Activated effector memory CD4-positive, alpha-beta T cell treated with Interleukin-2 at 50 U/mL for 16 hours (primary cell): ENCODE measurements at regions not wholly inside any gene's neighbourhood (a gene's known extent, or its start where the extent isn't known, plus 50 kb on each side); places are given as distances from the start of the nearest gene placed in this dataset.
"Not testable (repeated sequence)": the region's sequence is repeated elsewhere in the genome, so short reads cannot be mapped to it uniquely, and the experiment has no call there.

ENCODE experiments used
- DNase-seq: peaks from one replicate; pipeline ENCODE4 v3.0.0-alpha.2; 2020

DNA sequence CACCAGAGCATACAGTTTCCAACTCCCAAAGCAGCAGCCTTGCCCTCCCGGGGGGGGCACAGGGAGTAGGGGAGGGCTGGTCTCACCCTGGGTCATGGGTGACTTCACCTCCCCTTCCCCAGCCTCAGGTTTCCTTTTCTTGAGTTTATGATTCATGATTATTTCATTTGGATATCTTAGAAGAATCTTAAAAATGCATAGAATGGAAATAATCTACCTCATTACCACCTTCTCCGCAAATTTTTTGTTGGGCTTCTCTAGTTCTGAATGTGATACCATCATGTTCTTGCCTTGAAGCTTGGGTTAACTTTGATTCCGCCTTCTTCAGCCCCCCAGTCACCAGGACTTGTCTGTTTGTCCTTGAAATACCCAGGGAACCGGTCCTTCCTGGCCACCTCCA lies 148.8 kb upstream of the ROPN1 start:
- DNase-seq, result no peak

DNA sequence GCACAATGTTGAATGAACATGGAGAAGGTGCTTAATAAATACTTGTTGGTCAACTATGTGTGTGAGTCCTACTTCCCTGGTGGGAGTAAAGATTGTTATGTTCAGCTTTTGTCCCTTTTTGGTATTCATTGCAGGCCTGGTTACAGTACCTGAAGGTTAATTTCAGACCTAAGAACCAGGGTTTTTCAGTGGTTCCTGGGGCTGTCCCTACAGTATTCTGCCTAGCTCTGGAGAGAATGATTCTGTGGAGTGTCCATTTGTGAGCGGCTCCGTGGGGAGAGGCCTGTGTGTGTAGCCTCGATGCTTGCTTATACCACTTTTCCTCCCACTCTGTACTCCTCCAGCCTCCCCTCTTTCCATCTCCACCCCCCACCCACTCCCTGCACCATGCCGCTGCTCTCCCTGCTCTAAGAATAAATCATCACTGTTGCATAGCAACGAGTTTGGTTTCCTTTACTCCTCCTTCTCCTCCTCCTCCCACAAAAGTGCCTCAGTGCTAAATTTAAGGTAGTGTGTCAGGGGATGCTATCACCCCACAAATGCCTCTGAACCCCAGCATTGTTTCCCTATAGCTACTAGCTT lies 150.6 kb upstream of the ROPN1 start:
- DNase-seq, result no peak

- DNase-seq, result no peak
Measured at GRCh38 chr3:124143047-124143446, 151.1 kb upstream of the ROPN1 start.

- DNase-seq, result no peak
Measured at GRCh38 chr3:124144035-124144814, 152.3 kb upstream of the ROPN1 start.

DNA sequence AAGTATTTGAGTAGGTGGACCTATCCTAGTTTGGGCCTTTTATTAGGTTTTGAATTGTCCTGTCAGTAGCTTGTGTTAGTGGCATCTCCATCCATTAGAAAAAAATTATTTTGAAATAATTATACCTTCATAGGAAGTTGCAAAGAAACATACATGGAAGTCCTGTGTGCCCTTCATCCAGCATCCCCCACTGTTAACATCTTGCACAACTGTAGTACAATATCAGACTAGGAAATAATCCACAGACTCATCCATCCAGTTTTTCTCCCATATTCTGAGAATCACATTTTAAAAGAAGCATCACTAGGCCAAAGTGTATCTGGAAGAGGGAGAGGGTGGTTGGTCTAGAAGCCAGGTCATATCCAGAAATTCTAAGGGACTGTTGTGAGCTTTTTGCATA lies 155.5 kb upstream of the ROPN1 start:
- no peak for DNase-seq

GRCh38 chr3:124147946-124148345 lies 156.0 kb upstream of the ROPN1 start:
- no peak for DNase-seq

DNA sequence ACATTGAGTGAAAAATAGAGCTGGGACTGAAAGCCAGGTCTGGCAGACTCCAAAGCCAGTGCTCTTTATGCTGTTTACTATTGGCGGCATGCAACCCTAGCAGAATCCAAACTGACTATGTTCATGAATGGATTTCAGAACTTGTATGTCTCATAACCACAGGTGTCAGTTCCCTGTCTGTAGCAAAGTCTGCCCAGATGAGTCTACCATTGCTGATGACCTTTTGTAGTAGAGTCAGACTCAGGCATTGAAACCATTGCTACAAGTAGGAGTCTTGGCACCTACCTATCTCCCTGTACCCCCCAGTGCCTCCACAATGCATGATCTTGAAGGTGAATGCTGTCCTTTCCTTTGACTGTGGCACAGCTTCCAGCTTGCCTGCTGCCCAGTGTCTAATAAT lies 157.2 kb upstream of the ROPN1 start:
- no peak for DNase-seq

DNA sequence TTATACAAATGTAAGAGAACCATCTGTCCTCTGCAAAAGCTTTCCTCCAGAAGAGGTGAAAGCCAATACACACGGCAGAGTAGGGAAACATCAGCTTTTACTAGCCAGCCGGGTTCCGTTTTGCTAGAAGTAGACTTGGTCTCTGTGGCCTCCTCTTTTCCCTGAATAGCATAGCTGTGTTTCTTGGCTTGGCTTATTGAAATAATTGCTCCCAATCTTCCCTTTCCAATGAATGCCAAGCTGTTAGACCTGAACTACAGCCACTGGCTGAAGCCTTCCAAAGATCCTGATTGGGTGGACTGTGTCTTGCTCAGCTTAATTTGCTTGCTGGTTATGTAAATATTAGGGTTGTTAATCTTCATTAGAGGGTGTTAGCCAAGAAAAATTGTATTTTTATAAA lies 157.8 kb upstream of the ROPN1 start:
- no peak for DNase-seq

- not testable (repeated sequence) for DNase-seq
Measured at GRCh38 chr3:124152891-124153290, 161.0 kb upstream of the ROPN1 start.

- DNase-seq, result no peak
Measured at GRCh38 chr3:124156866-124157712, 165.2 kb upstream of the ROPN1 start.

GRCh38 chr3:124157748-124158147 lies 165.8 kb upstream of the ROPN1 start:
- DNase-seq, result no peak

DNA sequence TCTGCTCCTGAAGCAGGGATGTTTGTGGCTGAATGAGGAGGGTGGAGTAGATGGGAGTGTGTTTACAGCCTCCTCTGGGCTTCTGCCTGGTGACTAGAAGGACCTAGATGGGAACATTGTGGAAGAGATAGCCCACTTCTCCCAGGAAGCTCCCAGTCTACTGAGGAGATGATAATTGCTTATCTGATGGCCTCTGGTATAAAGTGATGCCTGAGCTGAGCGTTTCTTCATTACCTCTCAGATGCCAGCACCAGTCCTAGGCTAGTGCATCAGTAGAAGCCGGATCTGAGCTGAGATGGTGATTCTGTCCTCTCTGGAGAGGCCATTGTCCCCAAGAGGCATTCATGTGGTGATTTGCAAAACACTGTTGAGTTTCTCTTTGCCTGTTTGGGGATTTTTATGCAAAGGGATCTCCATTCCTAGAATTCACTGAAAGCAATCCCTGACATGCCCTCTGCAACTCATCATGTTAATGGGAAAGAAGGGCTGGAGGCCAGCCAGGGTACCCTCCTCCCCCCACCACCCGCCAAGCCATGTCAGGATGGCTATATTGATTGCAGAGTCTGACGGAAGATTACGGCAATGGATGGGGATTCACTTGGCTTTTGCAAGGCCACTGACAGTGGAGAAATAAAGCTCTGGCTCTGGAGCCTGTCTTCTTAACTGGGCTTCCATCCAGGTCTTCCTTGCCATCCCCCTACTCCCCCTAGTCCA lies 166.4 kb upstream of the ROPN1 start:
- DNase-seq, result no peak

DNA sequence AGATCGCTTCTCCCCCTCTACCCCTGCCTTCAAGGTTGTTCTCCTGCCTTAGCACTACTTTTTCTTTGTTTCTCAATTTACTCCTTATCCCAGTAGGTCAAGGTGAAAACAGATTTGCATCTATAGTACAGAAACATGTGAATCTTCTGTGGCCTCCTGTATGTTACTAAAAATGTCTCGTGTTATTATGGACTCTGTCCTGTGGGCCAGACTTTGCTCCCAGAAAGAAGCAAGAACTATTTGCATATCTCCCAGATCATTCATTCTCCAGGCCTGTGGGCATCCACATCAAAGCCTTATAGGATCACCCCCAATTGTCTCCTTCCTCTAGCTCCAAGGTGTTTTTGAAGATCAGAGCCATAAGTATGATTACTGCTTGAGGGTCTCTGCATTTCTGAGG lies 169.5 kb upstream of the ROPN1 start:
- DNase-seq, result no peak

GRCh38 chr3:124163689-124164088 lies 171.8 kb upstream of the ROPN1 start:
- no peak for DNase-seq

DNA sequence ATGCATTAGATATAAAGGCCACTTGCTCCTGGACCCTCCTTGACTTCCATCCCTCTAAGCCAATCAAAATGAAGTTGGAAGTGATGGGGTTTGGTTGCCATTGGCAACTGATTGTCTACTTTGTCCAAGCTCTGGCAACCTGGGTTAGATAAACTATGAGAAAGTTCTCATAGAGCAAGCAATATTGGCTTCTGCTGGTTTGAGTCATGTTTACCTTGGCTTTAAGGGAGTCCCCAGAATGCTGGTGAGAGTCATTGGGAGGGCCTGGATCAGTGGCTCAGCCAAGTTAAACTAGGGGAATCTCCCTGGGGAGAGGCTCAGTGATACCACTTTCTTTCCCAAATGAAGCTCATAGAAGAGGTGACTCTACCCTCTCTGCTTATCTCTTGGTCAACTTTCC lies 176.3 kb upstream of the ROPN1 start:
- DNase-seq, result no peak

- no peak for DNase-seq
Measured at GRCh38 chr3:124172283-124172682, 180.4 kb upstream of the ROPN1 start.

- no peak for DNase-seq
Measured at GRCh38 chr3:124172816-124173215, 180.9 kb upstream of the ROPN1 start.

DNA sequence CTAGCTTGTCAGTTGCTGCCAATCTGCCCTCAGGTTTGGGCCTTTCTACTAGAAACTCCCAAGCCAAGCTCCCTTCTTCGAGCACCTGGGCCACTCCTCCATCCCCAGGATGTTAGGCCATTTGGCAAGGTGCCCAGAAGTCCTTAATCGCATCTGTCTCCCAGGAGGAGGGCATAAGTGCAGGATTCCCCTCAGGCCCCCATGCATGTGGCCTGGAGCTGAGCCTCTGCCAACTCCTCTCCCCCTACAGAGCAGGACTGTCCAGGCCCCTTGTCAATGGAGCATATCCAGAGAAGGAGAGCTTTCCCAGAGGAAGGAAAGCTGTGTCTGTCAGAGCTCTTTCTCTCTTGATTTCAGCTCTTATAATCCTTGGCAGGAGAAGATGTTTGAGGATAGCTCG lies 182.6 kb upstream of the ROPN1 start:
- no peak for DNase-seq

DNA sequence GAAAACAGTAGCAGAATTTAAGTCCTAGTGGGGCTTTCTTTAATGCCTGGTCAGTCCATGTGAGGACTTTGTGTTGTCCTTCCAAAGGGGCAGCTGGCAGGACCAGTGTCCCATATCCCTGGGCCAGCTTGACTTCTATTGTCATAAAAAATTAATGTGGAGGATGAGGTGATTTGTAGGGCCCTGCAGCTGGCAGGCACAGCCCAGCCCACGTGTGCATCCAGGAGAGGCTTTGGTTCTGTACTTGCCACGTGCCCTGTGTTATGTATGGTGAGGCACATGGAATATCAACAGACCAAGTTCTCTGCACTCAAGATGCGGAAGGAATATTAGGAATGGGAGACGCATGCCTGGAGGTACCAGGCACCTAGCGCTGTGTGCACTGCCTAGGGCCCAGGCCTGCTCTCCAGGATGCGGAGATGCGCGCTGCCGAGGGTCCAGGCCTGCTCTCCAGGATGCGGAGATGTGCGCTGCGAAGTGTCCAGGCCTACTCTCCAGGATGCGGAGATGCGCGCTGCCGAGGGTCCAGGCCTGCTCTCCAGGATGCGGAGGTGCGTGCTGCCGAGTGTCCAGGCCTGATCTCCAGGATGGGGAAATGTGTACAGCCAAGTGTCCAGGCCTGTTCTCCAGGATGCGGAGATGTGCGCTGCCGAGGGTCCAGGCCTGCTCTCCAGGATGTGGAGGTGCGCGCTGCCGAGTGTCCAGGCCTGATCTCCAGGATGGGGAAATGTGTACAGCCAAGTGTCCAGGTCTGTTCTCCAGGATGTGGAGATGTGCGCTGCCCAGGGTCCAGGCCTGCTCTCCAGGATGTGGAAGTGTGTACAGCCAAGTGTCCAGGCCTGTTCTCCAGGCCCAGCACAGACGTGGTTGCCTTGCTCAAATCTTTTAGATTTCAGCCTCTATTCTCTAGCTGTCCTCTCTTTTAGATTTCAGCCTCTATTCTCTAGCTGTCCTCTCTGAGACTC lies 183.3 kb upstream of the ROPN1 start:
- DNase-seq, result no peak

DNA sequence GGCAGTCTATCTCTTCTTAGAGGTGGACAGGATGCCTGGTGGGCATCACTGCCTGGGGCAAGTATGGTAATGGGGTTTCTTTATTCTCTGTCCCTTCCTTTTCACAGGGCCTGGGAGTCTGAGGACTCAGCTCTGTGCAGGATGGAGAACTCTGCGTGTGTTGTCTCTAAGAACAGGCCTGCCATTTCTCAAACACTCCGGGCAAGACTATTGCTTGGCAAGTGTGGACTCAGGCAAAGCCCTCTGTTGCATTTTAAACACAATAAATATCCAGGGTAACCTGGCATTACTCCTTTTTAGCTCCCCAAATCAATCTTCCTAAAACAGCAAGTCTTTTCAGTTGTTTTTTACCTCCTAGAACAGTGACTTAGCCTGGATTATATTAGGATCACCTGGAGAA lies 185.1 kb upstream of the ROPN1 start:
- no peak for DNase-seq

DNA sequence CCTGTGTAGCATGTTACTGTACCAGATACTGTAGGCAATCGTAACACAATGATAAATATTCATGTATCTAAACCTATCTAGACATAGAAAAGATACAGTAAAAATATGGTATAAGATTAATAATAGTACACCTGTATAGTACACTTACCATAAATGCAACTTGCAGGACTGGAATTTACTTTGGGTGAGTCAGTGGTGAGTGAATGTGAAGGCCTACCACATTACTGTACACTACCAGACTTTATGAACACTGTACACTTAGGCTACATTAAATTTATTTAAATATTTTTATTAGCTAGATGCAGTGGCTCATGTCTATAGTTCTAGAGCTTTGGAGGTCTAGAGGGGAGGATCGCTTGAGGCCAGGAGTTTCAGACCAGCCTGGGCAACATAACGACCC lies 186.6 kb upstream of the ROPN1 start:
- no peak for DNase-seq

DNA sequence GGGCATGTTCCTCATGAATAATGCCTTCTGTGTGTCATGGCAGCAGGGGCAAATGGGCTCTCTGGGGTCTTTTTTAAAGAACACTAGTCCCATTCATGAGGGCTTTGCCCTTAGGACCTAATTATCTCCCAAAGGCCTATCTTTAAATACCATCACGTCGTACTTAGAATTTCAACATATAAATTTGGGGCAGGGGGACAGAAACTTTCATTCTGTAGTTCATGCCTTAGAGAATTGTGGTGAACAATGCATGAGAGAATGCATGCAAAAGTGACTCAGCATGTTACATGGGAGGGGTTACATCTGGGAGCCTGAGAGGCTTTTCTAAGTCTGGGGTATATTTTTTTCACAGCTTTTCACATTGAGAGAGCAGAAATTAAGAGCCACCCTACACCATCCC lies 208.5 kb upstream of the ROPN1 start:
- no peak for DNase-seq
